Endothelial cell of umbilical vein (primary cell): ENCODE measurements at regions not wholly inside any gene's neighbourhood (a gene's known extent, or its start where the extent isn't known, plus 50 kb on each side); places are given as distances from the start of the nearest gene placed in this dataset.

Experiments
- BruUV-seq: library from RNA; stranded (reverse); fragments of 400-500 nt; replicated peaks from 2 replicates; lab custom pipeline; 2021; lab: Mats Ljungman, UMichigan
- CTCF ChIA-PET: fragments of 300-600, 350-600 bp; sonication (Branson Sonifier 250); formaldehyde crosslinking; loops from one replicate; lab custom pipeline; 2021; ENCODE audit warnings: antibody characterized with exemption, inconsistent platforms; lab: Charles Lee
- POLR2A ChIA-PET: fragments of 300-600, 350-600 bp; sonication (Branson Sonifier 250); formaldehyde crosslinking; loops from one replicate; lab custom pipeline; 2021; ENCODE audit warnings: antibody characterized with exemption, inconsistent platforms; lab: Charles Lee
- DNase-seq: peaks from one replicate; pipeline ENCODE4 v3.0.0-alpha.2; 2011; ENCODE audit warnings: low read depth, low spot score
- FAIRE-seq: peaks from 2 replicates; lab custom pipeline; 2011; peaks lifted over from hg19 to GRCh38; lab: Jason Lieb, UNC
- H2AFZ ChIP-seq: 2 replicates; pipeline ENCODE4 v1.6.0; 2012; ENCODE audit warnings: low read depth, low read length, control low read depth, inconsistent platforms
- H3K27ac ChIP-seq: 2 replicates; pipeline ENCODE4 v1.5.1; 2011; ENCODE audit warnings: low read depth, mild to moderate bottlenecking, control low read depth, low read length, moderate library complexity; ENCODE audit not compliant: insufficient read depth
- H3K27me3 ChIP-seq, 2 experiments: 2 replicates each; pipeline versions ENCODE4 v1.6.0 to v1.6.1; 2011; ENCODE audit warnings: low read length in 2 of 2, mixed read lengths in 1 of 2; ENCODE audit not compliant: control insufficient read depth in 2 of 2, insufficient read depth in 2 of 2
- H3K36me3 ChIP-seq, 2 experiments: 2 replicates in 1 of 2; 3 replicates in 1 of 2; pipeline ENCODE4 v1.5.1; 2011; ENCODE audit warnings: low read length in 2 of 2, mild to moderate bottlenecking in 1 of 2, moderate library complexity in 1 of 2; ENCODE audit not compliant: control insufficient read depth in 2 of 2, insufficient read depth in 2 of 2; ENCODE audit errors: extremely low read depth in 1 of 2
- H3K4me1 ChIP-seq: 3 replicates; pipeline ENCODE4 v1.5.1; 2011; ENCODE audit warnings: mild to moderate bottlenecking, low read length; ENCODE audit not compliant: control insufficient read depth, insufficient read depth; ENCODE audit errors: extremely low read depth
- H3K4me2 ChIP-seq: 2 replicates; pipeline ENCODE4 v1.6.1; 2011; ENCODE audit warnings: low read length, control low read depth, mixed read lengths; ENCODE audit not compliant: insufficient read depth
- H3K4me3 ChIP-seq, 3 experiments: fragments of 200-600 bp in 1 of 3; sonication (generic), shearing (Covaris generic) in 1 of 3; replicated peaks in 1 of 3; 2 replicates each; pipeline ENCODE4 v1.5.1; 2011 to 2016; ENCODE audit warnings: control low read depth in 3 of 3, low read length in 3 of 3, mild to moderate bottlenecking in 2 of 3, inconsistent platforms in 1 of 3, low read depth in 1 of 3, moderate library complexity in 1 of 3; ENCODE audit not compliant: insufficient read depth in 1 of 3
- H3K79me2 ChIP-seq: 2 replicates; pipeline ENCODE4 v1.6.0; 2012; ENCODE audit warnings: low read length, inconsistent platforms; ENCODE audit not compliant: control insufficient read depth, insufficient read depth
- H3K9ac ChIP-seq: replicated peaks from 2 replicates; pipeline ENCODE3; 2011; ENCODE audit warnings: low read length, control low read depth; ENCODE audit not compliant: insufficient read depth; ENCODE audit errors: extremely low read depth
- H3K9me1 ChIP-seq: replicated peaks from 3 replicates; pipeline ENCODE4 v1.6.0; 2011; ENCODE audit warnings: mild to moderate bottlenecking, low read length; ENCODE audit not compliant: control insufficient read depth, insufficient read depth; ENCODE audit errors: extremely low read depth
- H3K9me3 ChIP-seq: replicated peaks from 2 replicates; pipeline ENCODE4 v1.5.1; 2012; ENCODE audit warnings: low read length, inconsistent platforms; ENCODE audit not compliant: control insufficient read depth, insufficient read depth
- H4K20me1 ChIP-seq: replicated peaks from 2 replicates; pipeline ENCODE3; 2011; ENCODE audit warnings: mild to moderate bottlenecking, low read length; ENCODE audit not compliant: control insufficient read depth, insufficient read depth; ENCODE audit errors: extremely low read depth
- EZH2 ChIP-seq: IDR thresholded peaks from 2 replicates; pipeline ENCODE4 v1.6.1; 2012; ENCODE audit warnings: borderline replicate concordance, low read depth, mild to moderate bottlenecking, moderate library complexity, low read length, inconsistent platforms; ENCODE audit not compliant: severe bottlenecking
- FOS ChIP-seq: IDR thresholded peaks from 2 replicates; pipeline ENCODE4 v1.6.1; 2011; ENCODE audit warnings: mild to moderate bottlenecking, low read length, moderate library complexity, borderline replicate concordance; ENCODE audit not compliant: insufficient read depth
- GATA2 ChIP-seq: IDR thresholded peaks from 2 replicates; pipeline ENCODE4 v1.7.0; 2011; ENCODE audit warnings: low read depth, mild to moderate bottlenecking, moderate library complexity, mixed read lengths, low read length; ENCODE audit not compliant: insufficient read length, insufficient read depth
- JUN ChIP-seq: IDR thresholded peaks from 2 replicates; pipeline ENCODE4 v1.6.1; 2011; ENCODE audit warnings: borderline replicate concordance, low read depth; ENCODE audit not compliant: insufficient read length, insufficient read depth
- MYC ChIP-seq: IDR thresholded peaks from one replicate; pipeline ENCODE4 v1.6.1; 2011; ENCODE audit warnings: mild to moderate bottlenecking, low read depth, low read length
- POLR2A ChIP-seq: IDR thresholded peaks from 2 replicates; pipeline ENCODE4 v1.6.1; 2012; ENCODE audit warnings: low read depth, mild to moderate bottlenecking, control low read depth, low read length
- POLR2AphosphoS5 ChIP-seq: IDR thresholded peaks from 2 replicates; pipeline ENCODE4 v1.6.1; 2012; ENCODE audit warnings: low read depth, mild to moderate bottlenecking, control low read depth, low read length, moderate library complexity; ENCODE audit not compliant: insufficient read depth
- dilution Hi-C: fragments of 300-500 bp; cut with MboI; formaldehyde crosslinking; loops from one replicate; pipeline ENCODE4 v1.15.0; 2019; ENCODE audit warnings: low sequenced_read_pairs; ENCODE audit not compliant: extremely low pct_ligation_motif_present
- intact Hi-C: fragments of 100-400 bp; cut with micrococcal nuclease; formaldehyde crosslinking; loops from one replicate; pipeline ENCODE4 v1.10.0; 2022
- TF ChIP-seq, protein P1 (sequence below), 2 donors: IDR thresholded peaks; 1 replicate in 1 of 2; 2 replicates in 1 of 2; pipeline ENCODE4 v1.5.1; 2011; ENCODE audit warnings: low read length in 2 of 2, mild to moderate bottlenecking in 2 of 2, moderate library complexity in 2 of 2, control low read depth in 1 of 2, inconsistent platforms in 1 of 2, low read depth in 1 of 2; ENCODE audit not compliant: insufficient read depth in 1 of 2; ENCODE audit errors: extremely low read depth in 1 of 2
- TF ChIP-seq, protein P2 (sequence below): IDR thresholded peaks from 2 replicates; pipeline ENCODE4 v1.6.1; 2011; ENCODE audit not compliant: insufficient read depth, insufficient read length

DNA sequence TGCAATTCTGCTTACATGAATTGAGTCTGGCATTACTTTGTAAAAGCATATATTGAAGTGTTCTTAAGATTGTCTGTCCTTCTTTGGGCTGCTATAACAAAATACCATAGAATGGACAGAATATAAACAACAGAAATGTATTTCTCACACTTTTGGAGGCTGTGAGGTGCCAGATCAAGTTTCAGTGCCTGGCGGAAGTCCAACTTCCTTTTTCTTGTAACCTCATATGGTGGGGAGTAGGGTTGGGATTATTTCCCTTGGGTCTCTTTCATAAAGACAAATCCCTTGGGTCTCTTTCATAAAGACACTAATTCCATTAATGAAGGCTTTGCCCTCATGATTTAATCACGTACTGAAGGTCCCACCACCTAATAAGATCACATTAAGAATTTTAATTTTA, 199.3 kb upstream of the GRID2 start:
- no peak for FAIRE-seq
- no TSS peak for BruUV-seq
- H3K27ac ChIP-seq: no peak overlapping the region

More for the DNA sequence above, 199.3 kb upstream of the GRID2 start:
- H3K4me1 ChIP-seq: no peaks in the 10 kb centered on the region
- H3K4me3 ChIP-seq: no peak overlapping the region
- no peaks in the 10 kb centered on the region for H3K79me2 ChIP-seq
- dilution Hi-C loops (no loop called here), intact Hi-C loops (no loop called here)
- H3K9me1 ChIP-seq: no peaks in the 10 kb centered on the region
- ChIA-PET POLR2A (no interaction called here), CTCF (no interaction called here)
- H3K9ac ChIP-seq: no peak overlapping the region
- H3K4me2 ChIP-seq: no peak overlapping the region
- no peak overlapping the region for H2AFZ ChIP-seq
- TF ChIP-seq GATA2 (no peak), POLR2A (no peak), JUN (no peak), MYC (no peak), FOS (no peak), POLR2AphosphoS5 (no peak), EZH2 (no peak)
- TF ChIP-seq, protein P1, sequence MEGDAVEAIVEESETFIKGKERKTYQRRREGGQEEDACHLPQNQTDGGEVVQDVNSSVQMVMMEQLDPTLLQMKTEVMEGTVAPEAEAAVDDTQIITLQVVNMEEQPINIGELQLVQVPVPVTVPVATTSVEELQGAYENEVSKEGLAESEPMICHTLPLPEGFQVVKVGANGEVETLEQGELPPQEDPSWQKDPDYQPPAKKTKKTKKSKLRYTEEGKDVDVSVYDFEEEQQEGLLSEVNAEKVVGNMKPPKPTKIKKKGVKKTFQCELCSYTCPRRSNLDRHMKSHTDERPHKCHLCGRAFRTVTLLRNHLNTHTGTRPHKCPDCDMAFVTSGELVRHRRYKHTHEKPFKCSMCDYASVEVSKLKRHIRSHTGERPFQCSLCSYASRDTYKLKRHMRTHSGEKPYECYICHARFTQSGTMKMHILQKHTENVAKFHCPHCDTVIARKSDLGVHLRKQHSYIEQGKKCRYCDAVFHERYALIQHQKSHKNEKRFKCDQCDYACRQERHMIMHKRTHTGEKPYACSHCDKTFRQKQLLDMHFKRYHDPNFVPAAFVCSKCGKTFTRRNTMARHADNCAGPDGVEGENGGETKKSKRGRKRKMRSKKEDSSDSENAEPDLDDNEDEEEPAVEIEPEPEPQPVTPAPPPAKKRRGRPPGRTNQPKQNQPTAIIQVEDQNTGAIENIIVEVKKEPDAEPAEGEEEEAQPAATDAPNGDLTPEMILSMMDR (IDR thresholded peaks at IDR 0.05; ENCODE audit: extremely low read depth in 1 of 2, insufficient read depth in 1 of 2, low read depth in 1 of 2, low read length in 2 of 2): no peak
- TF ChIP-seq, protein P2, sequence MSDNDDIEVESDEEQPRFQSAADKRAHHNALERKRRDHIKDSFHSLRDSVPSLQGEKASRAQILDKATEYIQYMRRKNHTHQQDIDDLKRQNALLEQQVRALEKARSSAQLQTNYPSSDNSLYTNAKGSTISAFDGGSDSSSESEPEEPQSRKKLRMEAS: no peak
- no peak for DNase-seq
- H4K20me1 ChIP-seq: no peaks in the 10 kb centered on the region
- no peaks in the 10 kb centered on the region for H3K27me3 ChIP-seq
- no peaks in the 10 kb centered on the region for H3K9me3 ChIP-seq
- H3K36me3 ChIP-seq: no peaks in the 10 kb centered on the region
